ENCODE measurements at regions not wholly inside any gene's neighbourhood (a gene's known extent, or its start where the extent isn't known, plus 50 kb on each side); places are given as distances from the start of the nearest gene placed in this dataset.

DNA sequence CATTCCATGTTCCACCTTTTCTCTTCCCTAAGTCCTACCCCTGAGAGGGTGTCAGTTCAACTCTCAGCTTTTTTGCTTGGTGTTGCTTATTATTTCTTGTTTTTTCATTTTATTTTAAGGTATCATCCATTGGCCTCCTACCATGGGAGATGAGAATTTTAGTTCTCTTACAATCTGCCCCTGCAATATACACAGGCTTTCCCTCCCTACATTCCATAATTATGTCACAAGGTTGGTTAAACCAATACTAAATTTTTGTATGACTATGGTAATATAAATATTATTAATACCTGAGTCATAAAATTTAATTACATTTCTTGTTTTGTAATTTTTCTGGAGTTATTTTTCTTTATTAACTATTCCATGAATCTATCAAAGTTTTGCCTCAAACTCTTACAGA lies 216.2 kb downstream of the SNX19 start:
- TF ChIP-seq CTCF (IDR thresholded peaks at IDR 0.05) (no peak), POLR2AphosphoS5 (IDR thresholded peaks at IDR 0.05) (no peak)
